Osteoblast (primary cell): ENCODE measurements at regions not wholly inside any gene's neighbourhood (a gene's known extent, or its start where the extent isn't known, plus 50 kb on each side); places are given as distances from the start of the nearest gene placed in this dataset.
"Not testable (repeated sequence)": the region's sequence is repeated elsewhere in the genome, so short reads cannot be mapped to it uniquely, and the experiment has no call there.

Source experiments
- DNase-seq: peaks from one replicate; pipeline ENCODE4 v3.0.0; 2011; ENCODE audit warnings: low spot score, mixed read lengths; ENCODE audit not compliant: insufficient read length; ENCODE audit errors: missing footprints
- H2AFZ ChIP-seq: 2 replicates; pipeline ENCODE4 v1.6.0; 2011; ENCODE audit warnings: mild to moderate bottlenecking, low read length
- H3K27ac ChIP-seq: 2 replicates; pipeline ENCODE4 v1.5.1; 2011; ENCODE audit warnings: mild to moderate bottlenecking, low read depth, low read length, moderate library complexity
- H3K27me3 ChIP-seq: 2 replicates; pipeline ENCODE4 v1.6.0; 2012; ENCODE audit warnings: mild to moderate bottlenecking, control low read depth, inconsistent platforms, low read length, moderate library complexity; ENCODE audit not compliant: insufficient read depth
- H3K36me3 ChIP-seq: 2 replicates; pipeline ENCODE4 v1.5.1; 2011; ENCODE audit warnings: mild to moderate bottlenecking, low read length, control low read depth, moderate library complexity; ENCODE audit not compliant: insufficient read depth
- H3K4me1 ChIP-seq: 2 replicates; pipeline ENCODE4 v1.5.1; 2011; ENCODE audit warnings: mild to moderate bottlenecking, low read length, control low read depth, moderate library complexity; ENCODE audit not compliant: insufficient read depth
- H3K4me2 ChIP-seq: 2 replicates; pipeline ENCODE4 v1.6.0; 2011; ENCODE audit warnings: mild to moderate bottlenecking, low read length; ENCODE audit not compliant: insufficient read depth
- H3K4me3 ChIP-seq: fragments of 200-600 bp; sonication (generic); 3 replicates; pipeline ENCODE4 v1.5.1; 2012; ENCODE audit warnings: mild to moderate bottlenecking, low read length, inconsistent platforms; ENCODE audit not compliant: insufficient read depth
- H3K79me2 ChIP-seq: 2 replicates; pipeline ENCODE4 v1.6.0; 2012; ENCODE audit warnings: mild to moderate bottlenecking, low read length, control low read depth, inconsistent platforms; ENCODE audit not compliant: insufficient read depth
- H3K9me3 ChIP-seq: 2 replicates; pipeline ENCODE4 v1.5.1; 2011; ENCODE audit warnings: low read depth, low read length, control low read depth
- H4K20me1 ChIP-seq: 2 replicates; pipeline ENCODE4 v1.6.0; 2012; ENCODE audit warnings: mild to moderate bottlenecking, low read length, control low read depth; ENCODE audit not compliant: insufficient read depth

DNA sequence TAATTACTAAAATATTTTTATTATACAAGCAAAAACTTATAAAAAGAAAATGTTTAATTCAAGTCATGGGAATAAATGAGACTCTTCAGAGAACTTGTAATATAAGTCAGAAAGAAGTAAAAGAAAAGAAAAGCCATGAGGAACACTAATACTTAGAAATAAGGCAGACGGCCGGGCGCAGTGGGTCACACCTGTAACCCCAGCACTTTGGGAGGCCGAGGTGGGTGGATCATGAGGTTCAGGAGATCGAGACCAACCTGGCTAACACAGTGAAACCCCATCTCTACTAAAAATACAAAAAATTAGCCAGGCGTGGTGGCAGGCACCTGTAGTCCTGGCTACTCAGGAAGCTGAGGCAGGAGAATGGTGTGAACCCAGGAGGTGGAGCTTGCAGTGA lies 528.6 kb downstream of the IRS2 start:
- H3K9me3 ChIP-seq, H3K27me3 ChIP-seq, DNase-seq, H3K4me2 ChIP-seq, H4K20me1 ChIP-seq, H2AFZ ChIP-seq, H3K4me1 ChIP-seq, H3K4me3 ChIP-seq, H3K36me3 ChIP-seq, H3K79me2 ChIP-seq: not testable (repeated sequence)
- H3K27ac ChIP-seq, result peak overlapping the region; percentile 73
